Right lobe of liver (tissue), 6 donors: ENCODE measurements at regions not wholly inside any gene's neighbourhood (a gene's known extent, or its start where the extent isn't known, plus 50 kb on each side); places are given as distances from the start of the nearest gene placed in this dataset.
"Not testable (repeated sequence)": the region's sequence is repeated elsewhere in the genome, so short reads cannot be mapped to it uniquely, and the experiment has no call there.

Source experiments
- ATAC-seq, 4 donors: fragments of 200-7000 bp; cut with Tn5 transposase; one replicate each; pipeline ENCODE4 v1.9.1; 2020; ENCODE audit warnings: mild to moderate bottlenecking in 4 of 4, moderate library complexity in 4 of 4
- DNase-seq, 3 donors: peaks; one replicate each; pipeline ENCODE4 v3.0.0-alpha.2; 2020
- H3K27ac ChIP-seq, 3 donors: fragments of 200-600 bp; one replicate each; pipeline ENCODE4 v1.8.0; 2022
- H3K27me3 ChIP-seq, 2 donors: fragments of 200-600 bp; one replicate each; pipeline ENCODE4 v1.8.0; 2022
- H3K36me3 ChIP-seq, 4 donors: fragments of 200-600 bp; sonication (generic) in 1 of 4; one replicate each; pipeline versions ENCODE4 v1.5.1 to v1.8.0; 2017 to 2022; ENCODE audit warnings: control low read depth in 1 of 4
- H3K4me1 ChIP-seq, 4 donors: fragments of 200-600 bp; sonication (generic) in 1 of 4; one replicate each; pipeline versions ENCODE4 v1.5.1 to v1.8.0; 2017 to 2022; ENCODE audit warnings: control low read depth in 1 of 4
- H3K4me3 ChIP-seq, 3 donors: fragments of 200-600 bp; one replicate each; pipeline ENCODE4 v1.8.0; 2022
- H3K9me3 ChIP-seq, 4 donors: fragments of 200-600 bp; sonication (generic) in 1 of 4; one replicate each; pipeline versions ENCODE4 v1.5.1 to v1.8.0; 2017 to 2022; ENCODE audit warnings: control low read depth in 1 of 4
- POLR2A ChIP-seq: fragments of 450-650 bp; IDR thresholded peaks from one replicate; pipeline ENCODE4 v1.6.1; 2017; ENCODE audit warnings: antibody characterized with exemption, mild to moderate bottlenecking
- WGBS: methylation state at CpG from one replicate; pipeline ENCODE4 v1.1.6; 2018; ENCODE audit warnings: low coverage, low lambda C conversion rate; ENCODE audit not compliant: insufficient coverage; ENCODE audit errors: missing lambda C conversion rate; 5-methylcytosine and 5-hydroxymethylcytosine counted together
- intact Hi-C, 2 donors: fragments of 100-400 bp; cut with DNase I; formaldehyde crosslinking; loops; one replicate each; pipeline versions ENCODE4 v1.11.2 to v1.14.1; 2022
- TF ChIP-seq, protein P1 (sequence below), 4 donors: fragments of 200-600 bp in 3 of 4; fragments of 450-650 bp in 1 of 4; IDR thresholded peaks; one replicate each; pipeline versions ENCODE4 v1.5.1 to v1.8.0; 2016 to 2022; ENCODE audit warnings: antibody characterized with exemption in 4 of 4, mild to moderate bottlenecking in 2 of 4
- donor health status: DM: no; HTN: yes; CAD: no.
- donor health status: DM: no; HTN: no; CAD: no.
- donor health status: DM: no; HTN: no; CAD: no.
- donor health status: DM: no; HTN: yes; CAD: no.
- donor health status: DM: no; HTN: yes; CAD: no.

DNA sequence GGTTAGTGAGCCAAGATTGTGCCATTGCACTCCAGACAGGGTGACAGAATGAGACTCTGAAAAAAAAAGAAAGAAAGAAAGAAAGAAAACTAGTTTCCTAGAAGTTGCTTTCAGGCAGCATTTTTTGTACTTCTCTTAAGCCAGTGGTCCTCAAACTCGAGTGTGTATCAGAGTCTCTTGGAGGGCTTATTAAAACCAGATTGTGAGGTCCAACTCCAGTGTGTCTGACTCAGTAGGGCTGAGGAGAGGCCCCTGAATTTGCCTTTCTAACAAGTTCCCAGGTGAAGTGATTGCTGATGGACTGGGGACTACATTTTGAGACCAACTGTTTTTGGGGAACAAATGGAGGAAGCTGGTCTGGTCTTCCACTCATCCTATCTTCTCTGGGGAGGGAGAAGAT is 57.5 kb upstream of the VSTM5 start:
- WGBS, result 35% methylated on average over 1 of the region's 1 CpG
- no peaks in the 10 kb centered on the region for H3K9me3 ChIP-seq
- no peak for ATAC-seq
- H3K4me1 ChIP-seq, result no peaks in the 10 kb centered on the region
- no peaks in the 10 kb centered on the region for H3K27me3 ChIP-seq
- H3K27ac ChIP-seq, result no peak overlapping the region
- no peak overlapping the region for H3K4me3 ChIP-seq
- TF ChIP-seq, protein P1, sequence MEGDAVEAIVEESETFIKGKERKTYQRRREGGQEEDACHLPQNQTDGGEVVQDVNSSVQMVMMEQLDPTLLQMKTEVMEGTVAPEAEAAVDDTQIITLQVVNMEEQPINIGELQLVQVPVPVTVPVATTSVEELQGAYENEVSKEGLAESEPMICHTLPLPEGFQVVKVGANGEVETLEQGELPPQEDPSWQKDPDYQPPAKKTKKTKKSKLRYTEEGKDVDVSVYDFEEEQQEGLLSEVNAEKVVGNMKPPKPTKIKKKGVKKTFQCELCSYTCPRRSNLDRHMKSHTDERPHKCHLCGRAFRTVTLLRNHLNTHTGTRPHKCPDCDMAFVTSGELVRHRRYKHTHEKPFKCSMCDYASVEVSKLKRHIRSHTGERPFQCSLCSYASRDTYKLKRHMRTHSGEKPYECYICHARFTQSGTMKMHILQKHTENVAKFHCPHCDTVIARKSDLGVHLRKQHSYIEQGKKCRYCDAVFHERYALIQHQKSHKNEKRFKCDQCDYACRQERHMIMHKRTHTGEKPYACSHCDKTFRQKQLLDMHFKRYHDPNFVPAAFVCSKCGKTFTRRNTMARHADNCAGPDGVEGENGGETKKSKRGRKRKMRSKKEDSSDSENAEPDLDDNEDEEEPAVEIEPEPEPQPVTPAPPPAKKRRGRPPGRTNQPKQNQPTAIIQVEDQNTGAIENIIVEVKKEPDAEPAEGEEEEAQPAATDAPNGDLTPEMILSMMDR (IDR thresholded peaks at IDR 0.05), result no peak
- no peak for TF ChIP-seq POLR2A
- intact Hi-C loops, result no loop called here
- no peak for DNase-seq
- H3K36me3 ChIP-seq, result no peaks in the 10 kb centered on the region

DNA sequence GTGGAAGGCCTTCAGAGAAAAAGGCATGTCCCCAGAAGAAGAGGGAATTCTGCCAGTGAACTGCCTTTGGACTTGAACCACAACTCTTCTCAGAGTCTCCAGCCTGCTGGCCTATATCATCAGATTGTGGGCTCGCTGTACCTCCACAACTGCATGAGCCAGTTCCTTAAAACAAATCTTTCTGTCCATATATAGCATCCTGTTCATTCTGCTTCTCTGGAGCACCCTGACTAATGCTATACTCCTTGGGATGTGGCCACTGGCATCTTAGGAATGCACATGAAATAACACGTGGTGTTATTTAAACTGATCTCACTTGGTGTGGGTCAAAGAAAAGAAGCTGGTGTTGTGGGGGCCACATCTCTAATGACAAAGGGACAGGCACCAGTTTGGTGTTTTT is 58.3 kb upstream of the VSTM5 start:
- TF ChIP-seq POLR2A, result no peak
- DNase-seq (no peak), ATAC-seq (no peak)
- H3K4me3 ChIP-seq, result no peak overlapping the region
- intact Hi-C loops, result no loop called here
- H3K27me3 ChIP-seq, result no peaks in the 10 kb centered on the region
- H3K27ac ChIP-seq, result no peak overlapping the region
- no peaks in the 10 kb centered on the region for H3K4me1 ChIP-seq
- 43% methylated on average over 2 of the region's 2 CpGs for WGBS
- H3K9me3 ChIP-seq, result no peaks in the 10 kb centered on the region
- no peaks in the 10 kb centered on the region for H3K36me3 ChIP-seq

DNA sequence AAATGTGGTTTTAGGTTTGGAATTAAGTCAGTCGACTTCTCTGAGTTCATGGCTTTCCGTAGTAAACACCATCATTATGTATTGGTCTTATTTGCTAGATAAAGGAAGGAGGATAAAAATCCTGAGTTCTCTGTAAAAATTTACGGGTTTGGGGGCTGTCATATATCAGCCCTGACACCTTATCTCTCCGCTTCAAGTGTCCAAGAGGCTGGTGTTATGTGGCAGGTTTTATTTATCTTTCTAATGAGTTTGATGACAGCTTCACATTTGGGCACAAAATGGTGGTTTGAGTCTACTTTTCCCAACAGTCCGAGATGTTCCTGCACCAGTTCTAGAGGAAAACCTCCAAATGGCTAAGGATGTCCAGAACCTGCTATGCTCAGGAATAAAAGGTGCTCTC is 67.3 kb upstream of the VSTM5 start:
- DNase-seq (no peak), ATAC-seq (no peak)
- Histone ChIP-seq H3K27me3 (no peaks in the 10 kb centered on the region), H3K27ac (no peak overlapping the region), H3K4me3 (no peak overlapping the region), H3K9me3 (no peaks in the 10 kb centered on the region), H3K4me1 (no peaks in the 10 kb centered on the region), H3K36me3 (no peaks in the 10 kb centered on the region)
- intact Hi-C loops, result no loop called here
- TF ChIP-seq, protein P1 (IDR thresholded peaks at IDR 0.05), result no peak
- TF ChIP-seq POLR2A, result no peak
- WGBS, result 47% methylated on average over 5 of the region's 5 CpGs

DNA sequence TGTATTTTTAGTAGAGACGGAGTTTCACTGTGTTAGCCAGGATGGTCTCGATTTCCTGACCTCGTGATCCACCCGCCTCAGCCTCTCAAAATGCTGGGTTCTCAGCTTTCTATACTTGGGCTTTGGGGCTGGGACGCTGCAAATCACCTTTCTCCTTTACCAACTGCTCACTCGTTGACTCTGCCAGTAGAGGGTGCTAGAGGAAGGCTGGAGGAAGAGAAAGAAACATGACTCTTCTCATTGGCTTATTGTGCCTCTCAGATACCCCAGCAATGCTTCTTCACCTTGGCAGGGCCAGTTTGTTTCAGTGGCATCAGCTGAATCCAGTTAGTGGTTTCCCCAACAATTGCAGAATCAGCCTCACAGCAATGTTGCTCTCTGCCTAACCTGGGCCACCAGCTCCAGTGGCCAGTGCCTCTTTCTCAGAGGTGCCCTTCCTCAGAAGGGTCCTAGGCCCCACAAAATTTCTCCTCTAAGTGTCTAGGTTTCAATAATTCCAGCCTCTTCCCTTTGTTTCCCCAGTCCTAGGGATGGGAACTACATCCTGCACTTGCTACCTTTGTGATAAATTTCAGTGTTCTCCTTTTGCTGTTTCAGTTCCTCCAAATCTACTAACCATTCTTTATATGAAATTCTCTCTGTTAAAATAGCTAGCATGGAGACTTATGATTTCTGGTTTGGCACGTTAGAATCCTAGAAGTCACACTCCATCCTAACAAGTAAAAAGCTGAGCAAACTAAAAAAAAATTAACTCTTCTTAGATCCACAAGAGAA is 71.5 kb upstream of the VSTM5 start:
- TF ChIP-seq, protein P1 (IDR thresholded peaks at IDR 0.05), result peak; percentile 51 to 73 (median 53)
- TF ChIP-seq POLR2A, result no peak
- Histone ChIP-seq H3K27ac (no peak overlapping the region), H3K27me3 (no peaks in the 10 kb centered on the region), H3K4me1 (no peaks in the 10 kb centered on the region), H3K9me3 (no peaks in the 10 kb centered on the region), H3K36me3 (no peaks in the 10 kb centered on the region), H3K4me3 (no peak overlapping the region)
- DNase-seq (peak in 1 of 3 donors; percentile 46), ATAC-seq (peak; percentile 73 to 80 (median 76))
- intact Hi-C loops, result no loop called here
- WGBS, result 13% methylated on average over 7 of the region's 7 CpGs

DNA sequence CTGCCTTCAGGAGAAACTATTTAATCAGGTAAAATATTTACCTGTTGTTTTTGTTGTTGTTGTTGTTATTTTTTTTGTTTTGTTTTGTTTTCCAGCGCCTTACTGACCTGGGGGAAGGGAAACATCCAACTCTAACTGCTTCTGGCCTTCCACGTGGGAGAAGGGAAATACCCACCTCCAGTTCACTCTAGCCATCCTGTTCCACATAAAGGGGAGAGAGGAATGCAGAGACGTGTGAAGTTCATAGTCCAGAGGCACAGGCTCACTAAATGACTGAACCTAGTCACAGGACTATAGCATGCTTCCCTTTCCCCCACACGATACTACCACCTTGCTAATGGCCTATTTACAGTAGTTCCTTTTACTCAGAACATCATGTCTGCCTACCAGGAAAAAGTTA is 72.4 kb upstream of the VSTM5 start:
- intact Hi-C loops, result no loop called here
- whole genome bisulfite sequencing, result 36% methylated on average over 4 of the region's 4 CpGs
- DNase-seq (no peak), ATAC-seq (no peak)
- Histone ChIP-seq H3K27ac (no peak overlapping the region), H3K27me3 (no peaks in the 10 kb centered on the region), H3K4me3 (no peak overlapping the region), H3K36me3 (no peaks in the 10 kb centered on the region), H3K9me3 (no peaks in the 10 kb centered on the region), H3K4me1 (no peaks in the 10 kb centered on the region)
- TF ChIP-seq, protein P1 (IDR thresholded peaks at IDR 0.05), result no peak
- no peak for TF ChIP-seq POLR2A

DNA sequence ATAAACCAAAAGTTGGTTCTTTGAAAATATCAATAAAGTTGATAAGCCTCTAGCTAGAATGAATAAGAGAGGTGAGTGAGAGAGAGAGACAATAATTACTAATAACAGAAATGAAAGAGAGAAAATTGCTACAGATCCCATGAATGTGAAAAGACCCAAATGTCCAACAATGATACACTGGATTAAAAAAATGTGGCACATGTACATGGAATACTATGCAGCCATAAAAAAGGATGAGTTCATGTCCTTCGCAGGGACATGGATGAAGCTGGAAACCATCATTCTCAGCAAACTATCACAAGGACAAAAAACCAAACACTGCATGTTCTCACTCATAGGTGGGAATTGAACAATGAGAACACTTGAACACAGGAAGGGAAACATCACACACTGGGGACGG is 75.7 kb upstream of the VSTM5 start:
- H3K4me1 ChIP-seq, H3K27ac ChIP-seq, DNase-seq, H3K9me3 ChIP-seq, ATAC-seq, H3K27me3 ChIP-seq, H3K4me3 ChIP-seq, H3K36me3 ChIP-seq, intact Hi-C loops: not testable (repeated sequence)
- 54% methylated on average over 2 of the region's 2 CpGs for WGBS
